NCI-H82 treated with DMSO at 0.1 percent for 48 hours (cell line): ENCODE measurements at regions not wholly inside any gene's neighbourhood (a gene's known extent, or its start where the extent isn't known, plus 50 kb on each side); places are given as distances from the start of the nearest gene placed in this dataset.
"Not testable (repeated sequence)": the region's sequence is repeated elsewhere in the genome, so short reads cannot be mapped to it uniquely, and the experiment has no call there.

Experiments used
- DNase-seq: peaks from one replicate; lab custom pipeline; 2025; ENCODE audit not compliant: unreplicated experiment; lab: John Stamatoyannopoulos, UW

DNA sequence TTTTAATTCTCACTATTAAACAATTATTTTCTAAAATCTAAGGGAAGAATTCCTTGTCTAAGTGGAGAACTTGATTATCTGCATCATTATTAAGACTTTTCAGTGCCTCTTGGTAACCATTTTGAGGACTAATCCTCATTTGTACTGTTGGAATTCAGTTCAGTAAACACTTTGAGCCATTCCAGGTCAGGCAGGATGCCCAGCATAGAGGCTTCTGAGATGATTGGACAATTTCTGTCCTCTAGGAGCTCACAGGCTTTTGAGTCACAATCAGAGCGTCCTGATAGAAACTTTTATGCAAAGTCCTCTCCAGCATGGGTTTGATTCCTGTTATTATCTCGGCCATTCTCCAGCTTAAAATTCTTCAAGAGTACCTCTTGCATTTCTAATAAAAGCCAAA lies 1304.6 kb downstream of the EPHA7 start:
- DNase-seq = no peak

DNA sequence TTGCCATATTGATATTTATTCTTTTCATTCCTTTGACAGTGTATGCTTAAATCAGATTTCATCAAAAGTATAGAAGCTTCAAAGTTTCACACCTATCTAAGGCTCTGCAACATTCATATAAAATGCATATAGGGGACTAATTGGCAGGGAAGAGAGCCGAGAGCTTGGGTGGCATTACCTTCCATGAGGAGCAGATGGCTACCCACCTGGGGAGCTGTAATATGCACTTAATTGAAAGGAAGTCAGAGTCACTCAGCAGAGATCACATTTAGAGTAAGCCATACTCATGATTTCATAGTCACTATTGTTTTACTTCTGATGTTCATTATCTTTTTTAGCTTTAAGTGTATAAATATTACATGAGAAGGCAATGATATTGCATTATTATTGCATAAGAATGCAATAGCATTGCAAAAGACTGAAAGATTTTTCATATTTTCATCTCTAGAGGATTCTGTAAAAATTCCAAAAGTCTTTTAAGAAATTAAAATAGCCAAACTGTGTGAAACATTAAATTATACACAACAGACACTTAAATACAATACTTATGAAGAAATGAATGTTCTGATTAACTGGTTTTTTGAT lies 1305.2 kb downstream of the EPHA7 start:
- DNase-seq = peak; percentile 9

DNA sequence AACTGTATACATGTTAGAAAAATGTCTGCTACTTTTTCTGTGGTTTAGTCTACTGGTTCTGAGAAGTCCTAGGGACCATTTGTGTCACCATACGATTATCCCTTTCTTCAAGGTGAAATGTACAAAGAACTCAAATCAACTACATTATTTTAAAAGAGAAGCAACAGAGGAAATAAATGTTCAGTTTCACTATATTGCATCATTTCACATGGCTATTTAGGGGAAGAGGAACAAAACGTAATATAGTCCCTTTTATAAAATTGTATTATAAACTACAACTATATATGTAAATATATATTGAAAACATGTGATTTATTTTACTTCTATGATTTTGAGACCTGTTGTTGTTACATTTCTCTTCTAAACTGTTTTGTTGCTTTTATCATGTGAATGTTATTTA lies 1308.0 kb downstream of the EPHA7 start:
- no peak for DNase-seq

DNA sequence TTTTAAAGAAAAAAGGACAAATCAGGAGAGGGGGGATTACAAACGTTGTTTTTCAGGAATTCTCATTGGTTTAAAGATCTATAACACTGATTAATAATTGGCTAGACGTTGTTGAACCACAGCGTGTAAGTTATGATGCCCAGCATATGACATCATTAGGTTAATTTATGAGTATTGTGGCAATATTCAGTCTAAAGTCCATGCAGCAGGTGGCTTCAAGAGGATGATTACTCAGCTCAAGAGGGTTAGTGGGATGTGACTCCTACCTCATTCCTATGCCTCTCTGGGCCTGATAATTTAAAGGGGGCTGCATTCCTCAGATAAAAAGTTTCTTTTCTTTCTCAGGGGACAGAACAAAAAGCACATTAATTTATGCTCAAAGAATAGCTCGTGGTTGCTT lies 1309.0 kb downstream of the EPHA7 start:
- DNase-seq = no peak

GRCh38 chr6:92109956-92110355 lies 1309.4 kb downstream of the EPHA7 start:
- DNase-seq = no peak

DNA sequence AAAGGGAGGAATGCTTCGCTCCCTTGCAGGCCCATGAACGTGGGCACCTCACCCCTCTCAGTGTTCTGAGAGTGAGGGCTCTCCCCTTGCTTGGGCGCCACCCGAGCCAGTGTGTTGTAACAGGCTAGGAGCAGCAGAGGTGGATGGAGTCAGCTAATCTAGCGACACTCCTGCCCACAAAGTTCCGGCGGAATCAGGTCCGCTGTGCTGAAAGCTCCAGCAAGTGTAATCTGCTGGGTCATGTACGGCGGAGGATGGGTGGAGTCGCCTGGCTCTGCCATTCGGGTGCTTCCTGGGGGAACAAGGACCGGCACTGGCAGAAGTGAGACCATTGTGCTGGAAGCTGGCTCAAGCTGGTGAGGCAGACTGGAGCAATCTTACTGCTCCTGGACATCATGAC lies 1310.1 kb downstream of the EPHA7 start:
- no peak for DNase-seq

DNA sequence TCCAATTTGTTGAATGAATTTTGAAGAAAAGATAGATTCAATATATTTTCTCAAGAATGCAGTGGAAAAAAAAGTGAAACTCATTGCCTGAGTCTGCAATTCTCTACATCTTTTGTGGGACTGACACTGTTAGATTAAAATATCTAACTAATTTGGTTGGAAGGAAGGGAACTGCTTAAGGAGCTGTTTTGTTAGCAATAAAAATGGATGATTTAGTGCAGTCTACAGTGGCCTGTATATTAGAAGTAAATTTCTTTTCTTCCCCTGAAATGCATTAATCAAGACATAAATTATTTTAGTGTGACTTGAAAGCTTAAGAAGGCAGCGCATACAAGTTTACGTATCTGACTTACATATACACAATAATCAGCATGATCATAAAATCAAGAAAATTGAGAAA lies 1332.6 kb downstream of the EPHA7 start:
- no peak for DNase-seq

DNA sequence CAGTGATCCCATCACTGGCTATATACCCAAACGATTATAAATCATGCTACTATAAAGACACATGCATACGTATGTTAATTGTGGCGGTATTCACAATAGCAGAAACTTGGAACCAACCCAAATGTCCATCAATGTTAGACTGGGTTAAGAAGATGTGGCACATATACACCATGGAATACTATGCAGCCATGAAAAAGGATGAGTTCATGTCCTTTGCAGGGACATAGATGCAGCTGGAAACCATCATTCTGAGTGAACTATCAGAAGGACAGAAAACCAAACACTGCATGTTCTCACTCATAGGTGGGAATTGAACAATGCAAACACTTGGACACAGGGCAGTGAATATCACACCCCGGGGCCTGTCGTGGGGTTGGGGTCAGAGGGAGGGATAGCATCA lies 1335.4 kb downstream of the EPHA7 start:
- not testable (repeated sequence) for DNase-seq

DNA sequence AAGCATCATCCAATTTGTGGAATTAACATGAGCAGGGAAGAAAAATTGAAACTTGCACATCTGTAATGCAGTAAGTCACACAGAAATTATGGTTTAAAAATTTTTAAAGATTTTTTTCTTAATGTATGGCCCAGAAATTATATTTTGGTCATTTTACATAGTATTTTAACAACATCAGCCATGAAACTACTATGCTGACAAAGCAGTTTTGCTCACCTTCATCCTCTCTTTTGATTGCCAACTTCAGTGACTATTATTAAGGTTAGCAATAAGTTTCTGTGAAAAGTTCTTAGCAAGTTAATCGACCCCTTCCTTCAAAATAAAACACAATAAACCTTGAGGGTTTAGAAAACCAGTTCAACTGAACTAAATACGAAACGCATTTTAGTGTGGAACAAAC lies 1347.0 kb downstream of the EPHA7 start:
- DNase-seq = no peak

DNA sequence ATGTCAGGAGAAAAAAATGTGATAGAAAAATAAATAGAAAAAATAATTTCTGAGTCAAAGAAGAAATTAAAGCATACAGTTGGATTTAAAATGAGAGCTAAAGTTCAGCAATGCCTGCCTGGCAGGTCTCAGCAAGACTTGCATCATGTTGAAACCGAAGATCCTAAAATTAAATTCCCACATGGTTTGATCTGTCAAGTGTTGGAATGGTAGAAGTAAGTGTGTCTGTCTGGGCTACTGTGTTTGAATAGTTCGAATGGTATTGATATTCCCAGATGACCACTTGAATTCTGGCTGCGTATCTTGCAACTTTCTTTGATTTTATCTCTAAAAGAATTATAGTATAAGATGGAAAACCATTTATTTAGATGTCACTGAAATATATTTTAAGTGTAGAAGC lies 1349.6 kb downstream of the EPHA7 start:
- no peak for DNase-seq

- no peak for DNase-seq
Observed at GRCh38 chr6:92052513-92052912, 1366.8 kb downstream of the EPHA7 start.

DNA sequence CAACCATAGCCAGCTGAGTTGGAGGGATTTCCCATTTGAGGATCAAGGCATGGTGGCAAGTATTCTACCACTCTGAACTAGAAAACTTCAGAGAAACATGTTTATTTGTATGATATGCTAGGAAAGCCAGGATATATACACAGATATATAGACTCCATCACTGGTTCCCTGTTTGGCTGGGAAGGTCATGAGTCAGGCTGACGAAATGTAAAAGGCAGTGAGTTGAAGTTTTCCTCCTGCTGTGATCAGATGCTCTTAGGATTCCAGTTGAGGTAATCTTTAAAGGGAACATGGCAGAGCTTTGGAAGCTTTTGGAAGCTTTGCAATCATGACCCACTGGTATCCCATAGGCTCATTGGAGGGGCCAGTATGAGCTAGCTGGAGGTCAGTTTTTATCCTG lies 1369.1 kb downstream of the EPHA7 start:
- no peak for DNase-seq

DNA sequence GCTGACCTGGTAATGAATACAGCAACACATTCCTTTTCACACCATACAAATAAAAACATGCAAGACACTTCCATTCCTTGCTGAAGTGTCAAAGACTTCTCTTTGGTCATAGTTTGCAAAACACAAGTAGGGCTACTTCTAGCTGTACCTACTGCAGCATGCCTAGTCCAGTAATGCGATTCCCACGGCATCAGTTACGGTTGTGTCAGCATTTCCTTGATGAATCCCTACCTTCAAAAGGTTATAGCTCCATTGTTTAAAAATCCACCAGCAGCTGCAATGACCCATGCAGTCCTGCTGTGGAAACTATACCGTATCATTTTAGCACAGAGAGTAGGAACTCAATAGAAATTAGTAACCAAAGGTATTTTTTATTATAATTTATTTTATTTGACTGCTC lies 1371.5 kb downstream of the EPHA7 start:
- DNase-seq = no peak

- no peak for DNase-seq
Observed at GRCh38 chr6:92047152-92047850, 1372.1 kb downstream of the EPHA7 start.

DNA sequence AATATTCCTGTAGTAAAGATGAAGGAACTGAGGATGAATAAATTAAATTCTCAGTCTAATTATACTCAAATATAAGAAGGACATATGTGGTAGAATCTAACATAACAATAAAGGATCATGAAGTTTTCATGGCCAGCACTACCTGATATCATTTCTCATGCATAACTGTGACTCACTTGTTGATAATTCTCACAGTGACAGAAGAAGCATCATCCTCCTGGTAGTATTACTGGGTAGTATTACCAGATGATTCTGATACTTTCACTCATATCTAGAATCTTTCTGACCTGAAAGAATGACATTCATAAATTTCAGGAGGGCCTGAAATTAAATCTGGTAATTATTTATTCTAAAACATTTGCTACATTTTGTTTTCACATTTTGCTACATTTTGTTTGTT lies 1375.0 kb downstream of the EPHA7 start:
- DNase-seq = no peak

GRCh38 chr6:92043777-92044176 lies 1375.6 kb downstream of the EPHA7 start:
- DNase-seq = no peak

- no peak for DNase-seq
Observed at GRCh38 chr6:92026878-92027277, 1392.5 kb downstream of the EPHA7 start.

DNA sequence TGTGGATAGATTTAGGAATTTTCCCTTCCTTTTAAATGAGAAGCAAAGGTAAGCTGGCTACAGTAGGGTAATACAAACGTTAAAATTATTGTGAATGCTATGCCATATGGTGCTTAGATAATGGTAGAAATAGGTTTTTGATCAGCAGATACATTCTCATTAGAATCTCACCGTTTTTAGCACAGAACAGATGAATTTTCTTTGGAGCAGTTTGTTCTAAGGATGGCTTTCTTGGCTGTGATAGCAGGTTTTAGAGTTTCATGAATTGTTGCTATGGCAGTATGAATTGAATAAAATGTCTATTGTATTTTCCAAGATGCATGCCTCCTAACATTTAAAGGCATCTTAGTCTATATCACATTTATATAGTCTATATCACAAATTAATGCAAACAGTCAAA lies 1394.5 kb downstream of the EPHA7 start:
- DNase-seq = no peak

- DNase-seq = no peak
Observed at GRCh38 chr6:92024110-92024509, 1395.2 kb downstream of the EPHA7 start.

GRCh38 chr6:92023410-92023966 lies 1395.9 kb downstream of the EPHA7 start:
- no peak for DNase-seq

DNA sequence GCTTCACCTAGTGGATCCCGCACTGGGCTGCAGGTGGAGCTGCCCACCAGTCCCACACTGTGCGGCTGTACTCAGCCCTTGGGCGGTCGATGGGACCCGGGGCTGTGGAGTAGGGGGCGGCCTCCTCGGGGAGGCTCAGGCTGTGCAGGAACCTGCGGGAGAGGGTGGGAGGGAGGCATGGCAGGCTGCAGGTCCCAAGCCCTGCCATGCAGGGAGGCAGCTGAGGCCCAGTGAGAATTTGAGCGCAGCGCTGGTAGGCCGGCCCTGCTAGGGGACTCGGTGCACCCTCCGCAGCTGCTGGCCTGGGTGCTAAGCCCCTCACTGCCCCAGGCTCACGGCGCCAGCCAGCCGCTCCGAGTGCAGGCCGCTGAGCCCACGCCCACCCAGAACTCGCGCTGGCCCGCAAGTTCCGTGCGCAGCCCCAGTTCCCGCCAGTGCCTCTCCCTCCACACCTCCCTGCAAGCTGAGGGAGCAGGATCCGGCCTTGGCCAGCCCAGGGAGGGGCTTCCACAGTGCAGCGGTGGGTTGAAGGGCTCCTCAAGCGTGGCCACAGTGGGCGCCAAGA lies 1407.6 kb downstream of the EPHA7 start:
- no peak for DNase-seq

DNA sequence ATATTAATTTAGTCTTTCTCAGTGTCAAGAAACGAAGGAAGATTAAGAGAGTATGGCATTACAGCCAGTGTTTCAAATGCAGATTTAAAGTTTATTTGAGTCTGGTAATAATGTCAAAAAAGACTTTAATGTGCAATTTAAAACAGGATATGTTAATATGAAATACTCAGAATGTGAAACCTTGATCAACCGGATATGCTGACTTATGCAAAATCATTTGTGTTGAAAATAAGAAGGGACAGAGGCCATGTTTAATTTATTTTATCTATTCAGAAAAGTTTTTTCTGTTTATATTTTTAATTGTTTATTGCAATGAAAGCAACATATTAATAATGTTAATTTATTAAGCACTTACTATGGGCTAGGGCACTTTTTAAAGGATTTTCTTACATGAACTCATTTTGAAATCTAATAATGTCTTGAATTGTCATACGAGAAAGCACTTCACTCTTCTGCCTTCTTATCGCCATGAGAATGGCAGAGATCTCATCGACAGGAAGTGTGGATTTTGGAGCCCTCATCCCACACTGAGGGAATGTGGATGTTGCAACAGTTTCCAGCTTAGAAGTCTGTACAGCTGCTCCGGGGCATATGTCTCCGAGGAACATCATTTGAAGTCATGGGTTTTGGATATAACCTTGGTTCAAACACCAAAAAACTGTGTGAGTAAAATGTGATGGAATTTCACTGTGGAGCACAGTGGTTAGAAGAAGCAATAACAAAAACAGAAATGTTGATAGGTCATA lies 1410.4 kb downstream of the EPHA7 start:
- no peak for DNase-seq
